Natural killer cell (primary cell): ENCODE measurements at regions not wholly inside any gene's neighbourhood (a gene's known extent, or its start where the extent isn't known, plus 50 kb on each side); places are given as distances from the start of the nearest gene placed in this dataset.

Experiments used
- ATAC-seq, 3 donors: fragments of 150-1000 bp in 2 of 3; fragments of 200-7000 bp in 1 of 3; cut with Tn5 transposase; 1 replicate in 1 of 3; 2 replicates in 2 of 3; pipeline ENCODE4 v1.10.0; 2021; ENCODE audit warnings: mild to moderate bottlenecking in 2 of 3, moderate library complexity in 2 of 3
- DNase-seq, 2 donors: peaks; one replicate each; pipeline versions ENCODE4 v3.0.0 to v3.0.0-alpha.2; 2013 to 2021; ENCODE audit warnings: mixed read lengths in 1 of 2
- H3K27ac ChIP-seq: one replicate; pipeline ENCODE4 v1.5.1; 2013; ENCODE audit warnings: mild to moderate bottlenecking, low read length
- H3K27me3 ChIP-seq: one replicate; pipeline ENCODE4 v1.6.1; 2013; ENCODE audit warnings: low read length; ENCODE audit not compliant: control insufficient read depth, insufficient read depth
- H3K36me3 ChIP-seq: one replicate; pipeline ENCODE4 v1.6.1; 2013; ENCODE audit warnings: low read length; ENCODE audit not compliant: control insufficient read depth, insufficient read depth
- H3K4me1 ChIP-seq: one replicate; pipeline ENCODE4 v1.6.1; 2013; ENCODE audit warnings: low read length; ENCODE audit not compliant: control insufficient read depth, insufficient read depth
- H3K4me3 ChIP-seq: one replicate; pipeline ENCODE4 v1.5.1; 2013; ENCODE audit warnings: low read length
- H3K9me3 ChIP-seq: one replicate; pipeline ENCODE4 v1.6.1; 2013; ENCODE audit warnings: low read length; ENCODE audit not compliant: control insufficient read depth, insufficient read depth
- H3K27ac Mint-ChIP-seq, 2 donors: one replicate each; pipeline ENCODE4 v1.8.0; 2022; ENCODE audit warnings: mild to moderate bottlenecking in 2 of 2, mixed read lengths in 2 of 2, moderate library complexity in 1 of 2
- H3K27me3 Mint-ChIP-seq, 2 donors: one replicate each; pipeline ENCODE4 v1.8.0; 2022; ENCODE audit warnings: low read depth in 2 of 2, mixed read lengths in 2 of 2
- H3K36me3 Mint-ChIP-seq: one replicate; pipeline ENCODE4 v1.8.0; 2022; ENCODE audit warnings: mixed read lengths
- H3K4me1 Mint-ChIP-seq, 2 donors: one replicate each; pipeline ENCODE4 v1.8.0; 2022; ENCODE audit warnings: mixed read lengths in 2 of 2
- H3K4me3 Mint-ChIP-seq: one replicate; pipeline ENCODE4 v1.8.0; 2022; ENCODE audit warnings: mild to moderate bottlenecking, moderate library complexity, mixed read lengths
- H3K9me3 Mint-ChIP-seq, 2 donors: one replicate each; pipeline ENCODE4 v1.8.0; 2022; ENCODE audit warnings: mixed read lengths in 2 of 2
- WGBS: methylation state at CpG from one replicate; pipeline ENCODE4 v1.1.7; 2013; ENCODE audit warnings: missing lambda C conversion rate; ENCODE audit not compliant: insufficient coverage; 5-methylcytosine and 5-hydroxymethylcytosine counted together
- intact Hi-C: fragments of 100-400 bp; cut with micrococcal nuclease; formaldehyde crosslinking; loops from one replicate; pipeline ENCODE4 v1.14.2; 2022
- TF ChIP-seq, protein P1 (sequence below): fragments of 200-600 bp; IDR thresholded peaks from one replicate; pipeline ENCODE4 v1.8.0; 2022; ENCODE audit warnings: antibody characterized with exemption

DNA sequence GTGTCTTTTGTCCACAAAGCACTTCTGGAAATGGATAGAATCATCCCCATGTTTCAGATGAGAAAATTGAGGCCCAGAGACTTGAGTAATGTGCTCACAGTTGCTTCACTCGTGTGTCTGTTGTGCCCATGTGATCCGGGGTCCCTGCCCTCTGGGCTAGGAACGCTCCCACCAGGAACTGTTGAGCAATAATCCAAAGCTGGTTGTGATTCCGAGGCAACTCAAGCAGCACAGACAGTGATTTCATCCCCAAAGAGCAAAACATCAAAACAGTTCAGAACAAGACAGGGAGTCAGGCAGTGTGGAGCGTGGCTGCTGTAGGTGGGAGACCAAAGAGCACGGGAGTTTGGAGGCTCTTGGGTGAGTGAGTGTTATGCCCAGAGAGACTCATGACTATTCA lies 205.0 kb upstream of the ASIC2 start:
- no peak overlapping the region for H3K4me3 Mint-ChIP-seq
- no peak for ATAC-seq
- Histone ChIP-seq H3K4me3 (no peak overlapping the region), H3K27me3 (no peaks in the 10 kb centered on the region), H3K36me3 (no peaks in the 10 kb centered on the region), H3K9me3 (no peaks in the 10 kb centered on the region), H3K27ac (no peak overlapping the region), H3K4me1 (no peaks in the 10 kb centered on the region)
- intact Hi-C loops = no loop called here
- H3K36me3 Mint-ChIP-seq = no peaks in the 10 kb centered on the region
- DNase-seq = no peak
- no peak overlapping the region for H3K27ac Mint-ChIP-seq
- no peaks in the 10 kb centered on the region for H3K9me3 Mint-ChIP-seq
- TF ChIP-seq, protein P1, sequence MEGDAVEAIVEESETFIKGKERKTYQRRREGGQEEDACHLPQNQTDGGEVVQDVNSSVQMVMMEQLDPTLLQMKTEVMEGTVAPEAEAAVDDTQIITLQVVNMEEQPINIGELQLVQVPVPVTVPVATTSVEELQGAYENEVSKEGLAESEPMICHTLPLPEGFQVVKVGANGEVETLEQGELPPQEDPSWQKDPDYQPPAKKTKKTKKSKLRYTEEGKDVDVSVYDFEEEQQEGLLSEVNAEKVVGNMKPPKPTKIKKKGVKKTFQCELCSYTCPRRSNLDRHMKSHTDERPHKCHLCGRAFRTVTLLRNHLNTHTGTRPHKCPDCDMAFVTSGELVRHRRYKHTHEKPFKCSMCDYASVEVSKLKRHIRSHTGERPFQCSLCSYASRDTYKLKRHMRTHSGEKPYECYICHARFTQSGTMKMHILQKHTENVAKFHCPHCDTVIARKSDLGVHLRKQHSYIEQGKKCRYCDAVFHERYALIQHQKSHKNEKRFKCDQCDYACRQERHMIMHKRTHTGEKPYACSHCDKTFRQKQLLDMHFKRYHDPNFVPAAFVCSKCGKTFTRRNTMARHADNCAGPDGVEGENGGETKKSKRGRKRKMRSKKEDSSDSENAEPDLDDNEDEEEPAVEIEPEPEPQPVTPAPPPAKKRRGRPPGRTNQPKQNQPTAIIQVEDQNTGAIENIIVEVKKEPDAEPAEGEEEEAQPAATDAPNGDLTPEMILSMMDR = no peak
- H3K27me3 Mint-ChIP-seq = peaks cover 18 to 20% of the 10 kb centered on the region in 2 donors
- no peaks in the 10 kb centered on the region for H3K4me1 Mint-ChIP-seq
- WGBS = 79% methylated on average over 6 of the region's 6 CpGs

DNA sequence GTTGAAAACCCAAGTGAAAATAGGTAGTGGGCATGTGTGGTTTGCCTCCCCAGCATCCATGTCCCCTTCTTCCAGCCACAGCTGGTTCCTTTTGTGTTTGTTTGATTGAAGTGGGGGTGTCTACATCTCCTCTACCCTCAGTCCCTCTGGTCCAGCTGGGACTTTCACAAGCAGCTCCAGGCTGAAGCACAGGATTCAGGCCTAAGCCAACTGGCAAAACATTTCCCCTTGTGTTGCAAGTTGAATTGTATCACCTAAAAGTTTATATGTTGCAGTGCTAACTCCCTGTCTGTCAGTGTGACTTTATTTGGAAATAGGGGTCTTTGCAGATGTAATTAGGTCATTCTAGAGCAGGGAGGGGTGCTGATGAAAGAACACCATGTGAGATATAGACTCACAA lies 205.9 kb upstream of the ASIC2 start:
- H3K27ac ChIP-seq = no peak overlapping the region
- TF ChIP-seq, protein P1 = no peak
- H3K27me3 ChIP-seq = no peaks in the 10 kb centered on the region
- H3K9me3 ChIP-seq = no peaks in the 10 kb centered on the region
- peaks cover 23 to 24% of the 10 kb centered on the region in 2 donors for H3K27me3 Mint-ChIP-seq
- intact Hi-C loops = no loop called here
- H3K36me3 ChIP-seq = no peaks in the 10 kb centered on the region
- DNase-seq (no peak), ATAC-seq (no peak)
- no peaks in the 10 kb centered on the region for H3K9me3 Mint-ChIP-seq
- no peaks in the 10 kb centered on the region for H3K4me1 ChIP-seq
- no peak overlapping the region for H3K4me3 Mint-ChIP-seq
- no peak overlapping the region for H3K27ac Mint-ChIP-seq
- H3K4me3 ChIP-seq = no peak overlapping the region
- H3K4me1 Mint-ChIP-seq = no peaks in the 10 kb centered on the region
- H3K36me3 Mint-ChIP-seq = no peaks in the 10 kb centered on the region

DNA sequence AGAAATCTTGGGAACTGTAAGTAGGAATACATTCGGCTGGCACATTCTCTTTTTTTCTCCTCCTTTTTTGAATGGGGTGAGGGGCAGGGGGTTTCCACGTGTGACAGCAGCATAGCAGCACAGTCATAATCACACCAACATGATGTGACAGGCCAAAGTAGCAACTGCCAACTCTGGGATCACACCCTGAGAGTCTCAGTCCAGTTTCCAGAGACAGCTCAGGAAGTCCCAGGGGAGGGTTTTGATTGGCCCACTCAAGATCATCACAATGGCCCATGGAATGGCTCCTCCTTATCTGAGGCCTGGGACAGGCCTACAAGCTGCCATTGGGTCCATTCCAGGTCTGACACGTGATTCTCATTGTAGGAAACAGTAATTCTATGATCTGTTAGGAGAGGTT lies 207.1 kb upstream of the ASIC2 start:
- DNase-seq = no peak
- Histone ChIP-seq H3K9me3 (no peaks in the 10 kb centered on the region), H3K4me3 (no peak overlapping the region), H3K36me3 (no peaks in the 10 kb centered on the region), H3K27ac (no peak overlapping the region), H3K27me3 (peaks cover 2% of the 10 kb centered on the region), H3K4me1 (no peaks in the 10 kb centered on the region)
- intact Hi-C loops = no loop called here
- no peak overlapping the region for H3K27ac Mint-ChIP-seq
- 67% methylated on average over 3 of the region's 3 CpGs for WGBS
- no peak overlapping the region for H3K4me3 Mint-ChIP-seq
- TF ChIP-seq, protein P1 = no peak
- ATAC-seq = no peak
- no peaks in the 10 kb centered on the region for H3K9me3 Mint-ChIP-seq
- no peaks in the 10 kb centered on the region for H3K4me1 Mint-ChIP-seq
- H3K27me3 Mint-ChIP-seq = peaks cover 26 to 30% of the 10 kb centered on the region in 2 donors
- no peaks in the 10 kb centered on the region for H3K36me3 Mint-ChIP-seq

- peaks cover 35 to 39% of the 10 kb centered on the region in 2 donors for H3K27me3 Mint-ChIP-seq
- no peaks in the 10 kb centered on the region for H3K36me3 ChIP-seq
- no peaks in the 10 kb centered on the region for H3K36me3 Mint-ChIP-seq
- H3K9me3 Mint-ChIP-seq = no peaks in the 10 kb centered on the region
- H3K4me1 Mint-ChIP-seq = no peaks in the 10 kb centered on the region
- H3K9me3 ChIP-seq = no peaks in the 10 kb centered on the region
- no peak overlapping the region for H3K4me3 Mint-ChIP-seq
- intact Hi-C loops = no loop called here
- H3K27ac Mint-ChIP-seq = no peak overlapping the region
- DNase-seq (no peak), ATAC-seq (no peak)
- 85% methylated on average over 6 of the region's 6 CpGs for WGBS
- TF ChIP-seq, protein P1 = no peak
- no peak overlapping the region for H3K4me3 ChIP-seq
- H3K27ac ChIP-seq = no peak overlapping the region
- H3K4me1 ChIP-seq = no peaks in the 10 kb centered on the region
- peaks cover 4% of the 10 kb centered on the region for H3K27me3 ChIP-seq
Observed at GRCh38 chr17:33501185-33501584, 208.1 kb upstream of the ASIC2 start.
